Adrenal gland (tissue), 9 donors: ENCODE measurements at regions not wholly inside any gene's neighbourhood (a gene's known extent, or its start where the extent isn't known, plus 50 kb on each side); places are given as distances from the start of the nearest gene placed in this dataset.

Source experiments
- DNase-seq, 7 donors: peaks; one replicate each; pipeline ENCODE4 v3.0.0-alpha.2; 2019 to 2020
- H3K27ac ChIP-seq, 5 donors: fragments of 200-600 bp; sonication (generic) in 4 of 5; 1 replicate in 3 of 5; 2 replicates in 2 of 5; pipeline versions ENCODE4 v1.5.1 to v1.8.0; 2016 to 2020; ENCODE audit warnings: mild to moderate bottlenecking in 1 of 5
- H3K27me3 ChIP-seq: fragments of 200-600 bp; 2 replicates; pipeline ENCODE4 v1.8.0; 2021
- H3K36me3 ChIP-seq, 2 donors: fragments of 200-600 bp; replicated peaks in 1 of 2; 1 replicate in 1 of 2; 2 replicates in 1 of 2; pipeline versions ENCODE4 v1.5.1 to v1.8.0; 2018 to 2022
- H3K4me1 ChIP-seq, 2 donors: fragments of 200-600 bp; replicated peaks in 1 of 2; 1 replicate in 1 of 2; 2 replicates in 1 of 2; pipeline versions ENCODE4 v1.5.1 to v1.8.0; 2018 to 2021
- H3K4me3 ChIP-seq, 4 donors: fragments of 200-600 bp; sonication (generic) in 3 of 4; one replicate each; pipeline ENCODE4 v1.5.1; 2016 to 2018
- H3K9me3 ChIP-seq, 3 donors: fragments of 200-600 bp; sonication (generic) in 1 of 3; replicated peaks in 1 of 3; 1 replicate in 2 of 3; 2 replicates in 1 of 3; pipeline versions ENCODE4 v1.5.1 to v1.8.0; 2016 to 2021
- CTCF ChIP-seq, 6 experiments: fragments of 450-650 bp in 4 of 6; fragments of 200-600 bp in 2 of 6; sonication (generic) in 1 of 6; IDR thresholded peaks; 1 replicate in 5 of 6; 2 replicates in 1 of 6; pipeline versions ENCODE4 v1.5.1 to v1.8.0; 2016 to 2021; ENCODE audit warnings: antibody characterized with exemption in 6 of 6, mild to moderate bottlenecking in 2 of 6, moderate library complexity in 1 of 6
- POLR2A ChIP-seq, 2 donors: fragments of 450-650 bp; IDR thresholded peaks; one replicate each; pipeline ENCODE4 v1.6.1; 2017; ENCODE audit warnings: antibody characterized with exemption in 2 of 2, mild to moderate bottlenecking in 2 of 2, moderate library complexity in 1 of 2
- WGBS, 4 donors: extraction: QIAGEN DNeasy Blood & Tissue Kit in 2 of 4; methylation state at CpG; one replicate each; pipeline versions ENCODE4 v1.1.5 to v1.1.7; 2013 to 2017; 5-methylcytosine and 5-hydroxymethylcytosine counted together
- intact Hi-C, 2 donors: fragments of 100-400 bp; cut with DNase I; formaldehyde crosslinking; loops; one replicate each; pipeline versions ENCODE4 v1.14.1 to v1.15.0; 2022 to 2023
- donor health status: healthy with polysubstance abuse.
- donor health status: Bipolar disorder and iron deficiency.
- donor health status: DM: yes; HTN: yes; CAD: no.
- donor health status: DM: no; HTN: no; CAD: no.
- donor health status: DM: no; HTN: no; CAD: no.

- Histone ChIP-seq H3K9me3 (peaks cover 0 to 8% (median 0%) of the 10 kb centered on the region in 3 donors), H3K4me1 (no peaks in the 10 kb centered on the region), H3K4me3 (no peak overlapping the region), H3K27ac (no peak overlapping the region), H3K36me3 (no peaks in the 10 kb centered on the region), H3K27me3 (no peaks in the 10 kb centered on the region)
- 29 to 58% (median 46%) methylated on average over 1 of the region's 1 CpG for WGBS, 4 donors
- no peak for TF ChIP-seq POLR2A (IDR thresholded peaks at IDR 0.05)
- no peak for TF ChIP-seq CTCF (IDR thresholded peaks at IDR 0.05)
- no peak for DNase-seq
- intact Hi-C loops, result no loop called here
These were observed 1659.8 kb downstream of the BRINP3 start for GRCh38 chr1:188817814-188818213.

- 37 to 75% (median 65%) methylated on average over 2 of the region's 2 CpGs for WGBS, 4 donors
- Histone ChIP-seq H3K36me3 (no peaks in the 10 kb centered on the region), H3K9me3 (peaks cover 0 to 8% (median 0%) of the 10 kb centered on the region in 3 donors), H3K27me3 (no peaks in the 10 kb centered on the region), H3K4me3 (no peak overlapping the region), H3K27ac (no peak overlapping the region), H3K4me1 (no peaks in the 10 kb centered on the region)
- DNase-seq, result no peak
- no peak for TF ChIP-seq POLR2A (IDR thresholded peaks at IDR 0.05)
- no peak for TF ChIP-seq CTCF (IDR thresholded peaks at IDR 0.05)
- intact Hi-C loops, result no loop called here
These were observed 1655.4 kb downstream of the BRINP3 start for GRCh38 chr1:188822248-188822647.

GRCh38 chr1:188825471-188825870 is 1652.2 kb downstream of the BRINP3 start:
- H3K9me3 ChIP-seq, result peaks cover 0 to 8% (median 0%) of the 10 kb centered on the region in 3 donors
- H3K36me3 ChIP-seq, result no peaks in the 10 kb centered on the region
- intact Hi-C loops, result no loop called here
- H3K27me3 ChIP-seq, result no peaks in the 10 kb centered on the region
- H3K4me3 ChIP-seq, result no peak overlapping the region
- no peak for DNase-seq
- no peaks in the 10 kb centered on the region for H3K4me1 ChIP-seq
- H3K27ac ChIP-seq, result no peak overlapping the region
- TF ChIP-seq POLR2A (IDR thresholded peaks at IDR 0.05) (no peak), CTCF (IDR thresholded peaks at IDR 0.05) (no peak)
- 83 to 87% (median 85%) methylated on average over 2 of the region's 2 CpGs for WGBS, 4 donors

GRCh38 chr1:188826800-188827199 is 1650.9 kb downstream of the BRINP3 start:
- Histone ChIP-seq H3K4me3 (no peak overlapping the region), H3K27me3 (no peaks in the 10 kb centered on the region), H3K27ac (no peak overlapping the region), H3K4me1 (no peaks in the 10 kb centered on the region), H3K36me3 (no peaks in the 10 kb centered on the region), H3K9me3 (peaks cover 0 to 1% (median 0%) of the 10 kb centered on the region in 3 donors)
- no peak for DNase-seq
- intact Hi-C loops, result no loop called here
- TF ChIP-seq CTCF (IDR thresholded peaks at IDR 0.05) (no peak), POLR2A (IDR thresholded peaks at IDR 0.05) (no peak)
